ENCODE measurements at regions not wholly inside any gene's neighbourhood (a gene's known extent, or its start where the extent isn't known, plus 50 kb on each side); places are given as distances from the start of the nearest gene placed in this dataset.

DNA sequence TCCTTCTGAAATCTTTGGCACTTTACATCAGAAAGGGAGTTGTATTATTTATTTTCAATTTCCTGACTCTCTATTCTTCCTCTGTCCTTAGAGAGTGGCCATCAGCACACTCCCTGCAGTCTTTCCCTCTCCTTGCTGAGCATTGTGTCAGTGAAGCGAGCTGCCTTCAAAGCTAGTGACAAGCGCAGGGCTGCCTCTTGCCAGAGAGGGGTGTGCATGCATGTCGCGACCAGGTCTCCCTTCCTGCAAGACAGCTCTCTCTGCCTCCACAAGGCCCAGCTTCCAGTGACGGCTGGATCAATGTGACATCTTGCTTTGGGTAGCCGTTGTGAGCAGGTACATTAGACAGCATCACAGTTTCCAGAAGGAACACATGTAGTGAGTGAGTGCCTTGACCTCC is 810.9 kb upstream of the TENM3 start:
- H3K4me3 ChIP-seq (ENCODE audit: low read length), result no peak overlapping the region
- no peaks in the 10 kb centered on the region for H3K36me3 ChIP-seq (ENCODE audit: insufficient read depth, low read length)
- H3K4me1 ChIP-seq (ENCODE audit: insufficient read depth, low read length), result peaks cover 13% of the 10 kb centered on the region
- no peak overlapping the region for H3K9ac ChIP-seq (ENCODE audit: low read depth, low read length)
- H3K9me3 ChIP-seq (ENCODE audit: insufficient read depth, low read depth, low read length), result no peaks in the 10 kb centered on the region
- WGBS, result 46% methylated on average over 6 of the region's 6 CpGs
- no peak overlapping the region for H3K27ac ChIP-seq (ENCODE audit: low read depth, low read length)
- no peaks in the 10 kb centered on the region for H3K27me3 ChIP-seq (ENCODE audit: insufficient read depth, low read length)

DNA sequence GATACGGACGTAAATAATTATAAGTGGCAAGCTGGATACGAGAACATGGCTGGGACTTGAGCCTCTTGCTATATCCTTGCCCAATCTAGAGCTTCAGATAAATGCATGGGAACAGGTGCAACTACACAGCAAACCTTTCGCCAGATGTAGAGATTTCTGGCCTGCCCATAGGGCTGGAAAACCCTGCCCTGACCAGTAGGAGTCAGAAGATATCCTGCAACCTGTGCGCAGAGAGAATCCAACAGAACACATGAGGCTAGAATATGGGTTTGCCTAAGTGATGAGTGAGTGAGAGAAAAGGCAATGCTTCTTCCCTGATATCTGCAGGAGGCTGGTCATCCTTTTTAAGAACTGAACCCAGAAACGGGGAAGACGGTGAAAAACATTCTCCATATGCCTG is 805.3 kb upstream of the TENM3 start:
- no peaks in the 10 kb centered on the region for H3K9me3 ChIP-seq (ENCODE audit: insufficient read depth, low read depth, low read length)
- 0 out of 2 replicates have a peak, but pooled peaks cover under 1% of the 10 kb centered on the region for H3K4me1 ChIP-seq (ENCODE audit: insufficient read depth, low read length)
- no peak overlapping the region for H3K27ac ChIP-seq (ENCODE audit: low read depth, low read length)
- no peak overlapping the region for H3K4me3 ChIP-seq (ENCODE audit: low read length)
- no peaks in the 10 kb centered on the region for H3K36me3 ChIP-seq (ENCODE audit: insufficient read depth, low read length)
- H3K9ac ChIP-seq (ENCODE audit: low read depth, low read length), result no peak overlapping the region
- H3K27me3 ChIP-seq (ENCODE audit: insufficient read depth, low read length), result no peaks in the 10 kb centered on the region
- WGBS, result 96% methylated on average over 7 of the region's 7 CpGs

DNA sequence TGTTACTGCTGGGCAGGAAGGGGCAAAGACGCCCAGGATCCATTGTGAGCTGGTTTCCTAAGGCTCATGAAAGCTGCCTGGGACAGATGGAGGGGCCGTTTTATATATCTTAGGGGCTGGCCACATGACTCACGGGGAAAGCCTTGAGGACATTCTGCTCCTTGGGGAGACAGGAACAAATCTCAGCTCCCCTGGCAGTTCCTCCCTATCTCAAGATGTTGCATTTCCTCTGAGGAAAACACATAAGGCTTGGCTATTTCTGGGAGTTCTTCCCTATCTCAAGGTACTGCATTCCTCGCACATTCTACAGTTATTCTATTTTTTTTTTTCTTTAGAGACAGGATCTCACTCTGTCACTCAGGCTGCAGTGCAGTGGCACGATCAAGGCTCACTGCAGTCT is 804.6 kb upstream of the TENM3 start:
- H3K9me3 ChIP-seq (ENCODE audit: insufficient read depth, low read depth, low read length), result no peaks in the 10 kb centered on the region
- no peaks in the 10 kb centered on the region for H3K27me3 ChIP-seq (ENCODE audit: insufficient read depth, low read length)
- H3K4me1 ChIP-seq (ENCODE audit: insufficient read depth, low read length), result peaks cover 5% of the 10 kb centered on the region; the same call in 1 of the 2 replicates
- no peaks in the 10 kb centered on the region for H3K36me3 ChIP-seq (ENCODE audit: insufficient read depth, low read length)
- 89% methylated on average over 5 of the region's 5 CpGs for WGBS
- H3K27ac ChIP-seq (ENCODE audit: low read depth, low read length), result no peak overlapping the region
- H3K4me3 ChIP-seq (ENCODE audit: low read length), result no peak overlapping the region
- H3K9ac ChIP-seq (ENCODE audit: low read depth, low read length), result no peak overlapping the region

DNA sequence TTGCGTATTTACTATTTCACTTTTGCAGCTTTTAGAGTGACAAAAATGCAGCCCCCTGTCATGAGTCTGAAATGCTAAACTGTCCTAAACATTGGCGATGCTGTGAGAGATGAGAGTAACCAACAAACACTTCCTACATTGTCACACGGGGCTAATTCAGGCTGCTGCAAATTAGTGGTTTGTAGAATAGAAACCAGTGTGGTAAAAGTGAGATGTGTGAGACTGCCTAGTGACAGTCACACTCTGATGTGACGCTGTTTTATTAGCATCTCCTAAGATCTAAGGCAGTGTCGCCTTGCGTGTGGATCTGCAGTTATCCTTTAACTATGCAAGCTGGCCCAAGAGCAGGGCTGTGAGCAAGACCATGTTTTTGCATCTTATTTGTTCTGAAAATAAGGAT is 800.2 kb upstream of the TENM3 start:
- H3K9me3 ChIP-seq (ENCODE audit: insufficient read depth, low read depth, low read length), result no peaks in the 10 kb centered on the region
- H3K27me3 ChIP-seq (ENCODE audit: insufficient read depth, low read length), result no peaks in the 10 kb centered on the region
- H3K4me1 ChIP-seq (ENCODE audit: insufficient read depth, low read length), result peaks cover 5% of the 10 kb centered on the region; the same call in 1 of the 2 replicates
- WGBS, result 79% methylated on average over 5 of the region's 6 CpGs
- no peak overlapping the region for H3K27ac ChIP-seq (ENCODE audit: low read depth, low read length)
- no peak overlapping the region for H3K9ac ChIP-seq (ENCODE audit: low read depth, low read length)
- no peak overlapping the region for H3K4me3 ChIP-seq (ENCODE audit: low read length)
- no peaks in the 10 kb centered on the region for H3K36me3 ChIP-seq (ENCODE audit: insufficient read depth, low read length)

DNA sequence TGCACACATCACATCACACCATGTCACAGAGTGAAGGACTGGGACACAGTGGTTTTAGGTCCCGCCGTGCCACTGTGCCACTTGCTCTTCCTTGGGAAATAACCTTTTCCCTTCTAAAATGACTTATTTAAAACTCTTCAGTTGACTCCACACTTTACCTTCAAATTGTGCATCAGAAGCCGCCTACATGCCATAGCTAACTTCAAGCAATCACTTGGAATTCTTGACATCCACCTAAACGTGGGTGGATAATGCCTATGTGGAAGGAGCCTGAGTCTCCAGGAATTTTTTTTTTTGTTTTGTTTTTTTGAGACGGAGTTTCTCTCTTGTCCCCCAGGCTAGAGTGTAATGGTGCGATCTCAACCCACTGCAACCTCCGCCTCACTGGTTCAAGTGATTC is 777.4 kb upstream of the TENM3 start:
- H3K36me3 ChIP-seq (ENCODE audit: insufficient read depth, low read length), result no peaks in the 10 kb centered on the region
- 92% methylated on average over 7 of the region's 7 CpGs for WGBS
- H3K4me1 ChIP-seq (ENCODE audit: insufficient read depth, low read length), result no peaks in the 10 kb centered on the region
- H3K4me3 ChIP-seq (ENCODE audit: low read length), result no peak overlapping the region
- H3K27me3 ChIP-seq (ENCODE audit: insufficient read depth, low read length), result no peaks in the 10 kb centered on the region
- no peaks in the 10 kb centered on the region for H3K9me3 ChIP-seq (ENCODE audit: insufficient read depth, low read depth, low read length)
- no peak overlapping the region for H3K9ac ChIP-seq (ENCODE audit: low read depth, low read length)
- no peak overlapping the region for H3K27ac ChIP-seq (ENCODE audit: low read depth, low read length)

DNA sequence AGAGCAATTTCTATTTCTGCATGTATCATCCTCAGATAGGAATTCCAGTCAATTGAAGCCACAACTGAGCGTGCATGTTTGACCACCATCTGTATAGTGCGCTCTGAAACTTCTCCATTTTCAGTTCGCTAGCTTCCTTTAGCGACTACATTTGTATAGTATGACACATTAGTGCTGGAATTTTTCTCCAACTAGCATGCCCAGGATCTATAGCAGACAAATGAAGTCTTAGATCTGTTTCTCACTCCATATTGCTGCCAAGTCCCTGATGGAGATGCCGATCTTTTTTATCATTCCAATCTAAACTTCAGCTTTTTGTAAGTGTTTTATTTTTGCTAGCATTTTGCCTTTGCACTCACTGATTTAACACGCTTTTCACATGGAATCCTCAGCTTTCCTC is 774.8 kb upstream of the TENM3 start:
- Histone ChIP-seq H3K4me3 (ENCODE audit: low read length) (no peak overlapping the region), H3K27ac (ENCODE audit: low read depth, low read length) (no peak overlapping the region), H3K36me3 (ENCODE audit: insufficient read depth, low read length) (no peaks in the 10 kb centered on the region), H3K9me3 (ENCODE audit: insufficient read depth, low read depth, low read length) (no peaks in the 10 kb centered on the region), H3K27me3 (ENCODE audit: insufficient read depth, low read length) (no peaks in the 10 kb centered on the region), H3K9ac (ENCODE audit: low read depth, low read length) (no peak overlapping the region), H3K4me1 (ENCODE audit: insufficient read depth, low read length) (no peaks in the 10 kb centered on the region)
- 98% methylated on average over 6 of the region's 6 CpGs for WGBS

DNA sequence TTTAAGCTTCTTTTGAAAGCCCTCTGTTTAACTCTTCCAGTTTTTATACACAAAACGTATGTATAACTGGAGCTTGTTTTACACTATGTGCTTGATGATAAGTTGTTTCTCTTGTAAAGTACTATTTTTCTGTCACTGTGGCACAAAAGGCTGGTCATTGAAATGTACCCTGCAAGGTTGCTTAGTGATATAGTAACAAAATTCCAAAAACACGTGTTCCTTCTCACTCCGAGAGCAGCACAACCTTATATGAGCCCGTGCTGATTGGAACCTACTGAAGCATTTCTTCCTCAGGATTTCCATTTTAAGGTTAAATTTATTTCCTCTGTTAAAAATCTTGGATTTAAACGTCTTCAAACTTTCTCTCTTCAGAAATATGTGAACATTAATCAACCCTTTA is 772.9 kb upstream of the TENM3 start:
- Histone ChIP-seq H3K9me3 (ENCODE audit: insufficient read depth, low read depth, low read length) (no peaks in the 10 kb centered on the region), H3K4me1 (ENCODE audit: insufficient read depth, low read length) (peaks cover 7% of the 10 kb centered on the region), H3K36me3 (ENCODE audit: insufficient read depth, low read length) (no peaks in the 10 kb centered on the region), H3K27me3 (ENCODE audit: insufficient read depth, low read length) (no peaks in the 10 kb centered on the region), H3K4me3 (ENCODE audit: low read length) (no peak overlapping the region), H3K9ac (ENCODE audit: low read depth, low read length) (no peak overlapping the region), H3K27ac (ENCODE audit: low read depth, low read length) (no peak overlapping the region)
- WGBS, result 67% methylated on average over 3 of the region's 5 CpGs

DNA sequence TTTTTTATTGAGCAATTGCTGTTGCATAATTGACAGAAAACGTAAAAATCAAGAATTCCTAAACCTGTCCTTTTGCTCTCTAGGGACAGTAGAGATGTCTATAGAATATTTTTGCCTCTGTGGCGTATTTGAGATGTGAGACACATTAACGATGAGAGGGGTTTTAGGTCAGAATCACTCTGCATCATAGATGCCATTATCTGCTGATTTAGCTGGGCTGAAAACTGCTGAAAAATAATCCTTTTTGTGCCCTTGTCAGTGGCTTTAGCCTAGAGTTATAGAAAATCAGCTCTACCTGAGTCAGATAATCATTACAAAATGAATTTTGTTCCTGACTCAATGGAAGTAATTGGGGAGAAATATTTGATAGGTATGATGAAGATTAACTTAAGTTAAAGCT is 767.8 kb upstream of the TENM3 start:
- Histone ChIP-seq H3K27me3 (ENCODE audit: insufficient read depth, low read length) (no peaks in the 10 kb centered on the region), H3K9ac (ENCODE audit: low read depth, low read length) (no peak overlapping the region)

DNA sequence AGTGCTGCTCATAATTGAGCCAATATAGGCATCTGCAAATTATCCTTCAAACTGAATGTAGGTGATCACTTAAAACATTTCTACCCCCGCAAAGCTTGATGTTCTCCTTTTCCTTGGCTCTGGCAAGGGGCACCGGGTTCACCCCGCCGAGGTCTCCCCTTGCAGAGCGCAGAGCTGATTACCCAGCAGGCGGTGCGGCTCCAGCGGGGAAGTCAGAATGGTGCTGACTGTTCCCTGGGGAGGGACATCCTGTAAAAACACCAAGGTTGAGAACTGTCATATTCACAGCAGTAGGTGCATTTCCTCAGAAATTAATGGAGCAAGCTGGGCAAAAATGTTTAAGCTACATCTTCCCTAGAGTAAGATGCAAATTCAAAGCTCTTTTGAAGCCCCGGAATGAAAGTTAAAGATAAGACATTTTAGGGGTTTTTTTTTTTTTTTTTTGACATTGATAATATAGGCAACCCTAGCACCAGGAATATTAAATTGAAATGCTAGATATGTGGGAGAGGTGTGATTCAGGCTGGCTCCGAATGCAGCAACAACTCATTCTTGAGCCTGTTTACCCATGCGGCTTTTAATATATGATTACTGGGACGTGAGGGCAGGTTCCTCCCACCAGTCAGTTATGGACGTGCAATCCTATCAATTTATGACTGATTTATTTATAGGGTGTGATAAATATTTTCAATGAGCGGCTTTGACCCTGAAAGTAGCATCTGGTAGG is 767.3 kb upstream of the TENM3 start:
- Histone ChIP-seq H3K4me3 (ENCODE audit: low read length) (no peak overlapping the region), H3K36me3 (ENCODE audit: insufficient read depth, low read length) (no peaks in the 10 kb centered on the region), H3K27ac (ENCODE audit: low read depth, low read length) (no peak overlapping the region), H3K9me3 (ENCODE audit: insufficient read depth, low read depth, low read length) (no peaks in the 10 kb centered on the region), H3K27me3 (ENCODE audit: insufficient read depth, low read length) (no peaks in the 10 kb centered on the region), H3K4me1 (ENCODE audit: insufficient read depth, low read length) (peaks cover 48% of the 10 kb centered on the region), H3K9ac (ENCODE audit: low read depth, low read length) (no peak overlapping the region)
- WGBS, result 54% methylated on average over 14 of the region's 14 CpGs

More for the DNA sequence above, 767.8 kb upstream of the TENM3 start:
- H3K27ac ChIP-seq (ENCODE audit: low read depth, low read length), result no peak overlapping the region
- peaks cover 48% of the 10 kb centered on the region for H3K4me1 ChIP-seq (ENCODE audit: insufficient read depth, low read length)
- no peak overlapping the region for H3K4me3 ChIP-seq (ENCODE audit: low read length)
- 86% methylated on average over 3 of the region's 3 CpGs for WGBS
- no peaks in the 10 kb centered on the region for H3K36me3 ChIP-seq (ENCODE audit: insufficient read depth, low read length)
- no peaks in the 10 kb centered on the region for H3K9me3 ChIP-seq (ENCODE audit: insufficient read depth, low read depth, low read length)

DNA sequence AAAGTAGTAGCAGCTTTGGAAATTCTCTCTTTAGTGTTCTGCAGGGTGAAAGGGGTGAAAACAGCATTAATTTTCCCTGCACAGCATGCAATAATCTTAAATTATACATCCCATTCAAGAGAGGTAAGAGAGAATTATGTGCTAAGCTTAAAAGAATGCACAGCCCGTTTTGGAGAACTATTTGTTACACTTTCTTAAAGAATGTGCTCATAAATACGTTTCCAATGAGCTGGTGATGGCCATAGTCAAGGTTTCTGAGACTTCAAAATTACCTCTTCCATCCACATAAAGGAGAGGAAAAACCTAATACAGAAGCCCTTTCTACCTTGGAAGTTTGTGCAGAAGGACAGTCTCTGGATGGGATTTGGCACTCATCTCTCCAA is 766.7 kb upstream of the TENM3 start:
- H3K9ac ChIP-seq (ENCODE audit: low read depth, low read length), result no peak overlapping the region
- H3K4me3 ChIP-seq (ENCODE audit: low read length), result no peak overlapping the region
- H3K9me3 ChIP-seq (ENCODE audit: insufficient read depth, low read depth, low read length), result no peaks in the 10 kb centered on the region
- no peaks in the 10 kb centered on the region for H3K27me3 ChIP-seq (ENCODE audit: insufficient read depth, low read length)
- no peak overlapping the region for H3K27ac ChIP-seq (ENCODE audit: low read depth, low read length)
- no peaks in the 10 kb centered on the region for H3K36me3 ChIP-seq (ENCODE audit: insufficient read depth, low read length)
- 77% methylated on average over 2 of the region's 2 CpGs for WGBS
- peaks cover 48% of the 10 kb centered on the region for H3K4me1 ChIP-seq (ENCODE audit: insufficient read depth, low read length)

DNA sequence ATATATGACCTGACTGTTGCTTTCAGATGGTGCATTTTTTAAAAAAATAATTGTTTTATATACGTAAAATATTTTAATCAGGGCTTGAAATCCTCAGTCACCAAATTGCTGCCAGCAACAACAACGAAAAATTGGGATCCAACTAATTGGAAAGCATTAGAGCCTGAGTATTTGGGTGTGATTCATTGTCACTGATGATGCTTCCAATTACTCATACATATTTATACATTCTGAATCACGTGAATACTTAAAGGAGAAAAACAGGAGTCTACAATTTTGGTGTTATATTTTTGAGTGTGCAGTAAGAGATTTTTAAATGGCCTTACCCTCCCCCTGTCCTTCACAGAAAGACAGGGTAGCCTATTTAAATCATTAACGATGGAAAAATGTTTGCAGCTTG is 765.6 kb upstream of the TENM3 start:
- H3K4me3 ChIP-seq (ENCODE audit: low read length), result no peak overlapping the region
- no peaks in the 10 kb centered on the region for H3K9me3 ChIP-seq (ENCODE audit: insufficient read depth, low read depth, low read length)
- no peak overlapping the region for H3K27ac ChIP-seq (ENCODE audit: low read depth, low read length)
- no peak overlapping the region for H3K9ac ChIP-seq (ENCODE audit: low read depth, low read length)
- no peaks in the 10 kb centered on the region for H3K27me3 ChIP-seq (ENCODE audit: insufficient read depth, low read length)
- 100% methylated on average over 2 of the region's 4 CpGs for WGBS
- peaks cover 48% of the 10 kb centered on the region for H3K4me1 ChIP-seq (ENCODE audit: insufficient read depth, low read length)
- no peaks in the 10 kb centered on the region for H3K36me3 ChIP-seq (ENCODE audit: insufficient read depth, low read length)

DNA sequence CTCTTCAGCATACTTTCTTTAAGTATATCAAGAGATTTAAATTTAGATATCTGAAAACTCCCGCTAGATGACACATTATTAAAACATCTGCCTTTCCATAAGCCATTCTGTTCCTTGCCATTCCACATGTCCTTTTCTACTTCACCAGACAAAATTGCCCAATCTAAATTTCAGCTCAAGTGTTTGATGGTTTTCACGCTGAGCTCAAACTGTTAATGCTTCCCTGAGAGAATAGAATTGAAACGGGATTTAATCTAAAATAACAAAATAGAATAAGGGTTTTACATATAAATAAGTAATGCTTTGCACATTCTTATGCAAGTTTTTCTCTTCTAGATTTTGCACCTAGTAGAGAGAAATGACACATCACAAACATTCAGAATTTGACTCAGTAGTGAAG is 764.5 kb upstream of the TENM3 start:
- H3K4me1 ChIP-seq (ENCODE audit: insufficient read depth, low read length), result peaks cover 54% of the 10 kb centered on the region

More for the DNA sequence above, 764.5 kb upstream of the TENM3 start:
- Histone ChIP-seq H3K9me3 (ENCODE audit: insufficient read depth, low read depth, low read length) (no peaks in the 10 kb centered on the region), H3K9ac (ENCODE audit: low read depth, low read length) (no peak overlapping the region), H3K4me3 (ENCODE audit: low read length) (no peak overlapping the region), H3K36me3 (ENCODE audit: insufficient read depth, low read length) (no peaks in the 10 kb centered on the region), H3K27ac (ENCODE audit: low read depth, low read length) (peak overlapping the region; percentile 9), H3K27me3 (ENCODE audit: insufficient read depth, low read length) (no peaks in the 10 kb centered on the region)
- 54% methylated on average over 2 of the region's 3 CpGs for WGBS

Data from HUES64 (cell line).